IMR-90 (cell line): ENCODE measurements at regions not wholly inside any gene's neighbourhood (a gene's known extent, or its start where the extent isn't known, plus 50 kb on each side); places are given as distances from the start of the nearest gene placed in this dataset.

Experiments used
- CTCF ChIP-seq: conservative IDR thresholded peaks from 2 replicates; pipeline ENCODE4 v1.5.1; 2012; ENCODE audit warnings: mild to moderate bottlenecking, low read depth, low read length, improper control_type of control experiment
- FOS ChIP-seq: fragments of 150-350 bp; IDR thresholded peaks from 2 replicates; pipeline ENCODE4 v1.6.1; 2016; ENCODE audit warnings: low read depth, low read length
- MAFK ChIP-seq: IDR thresholded peaks from 2 replicates; pipeline ENCODE4 v1.6.1; 2012; ENCODE audit warnings: low read depth, low read length, improper control_type of control experiment
- POLR2A ChIP-seq: IDR thresholded peaks from 2 replicates; pipeline ENCODE4 v1.6.1; 2012; ENCODE audit warnings: mild to moderate bottlenecking, low read depth, low read length
- USF2 ChIP-seq: fragments of 150-350 bp; IDR thresholded peaks from 2 replicates; pipeline ENCODE4 v1.6.1; 2017; ENCODE audit warnings: mild to moderate bottlenecking, antibody characterized with exemption, low read length, low read depth

DNA sequence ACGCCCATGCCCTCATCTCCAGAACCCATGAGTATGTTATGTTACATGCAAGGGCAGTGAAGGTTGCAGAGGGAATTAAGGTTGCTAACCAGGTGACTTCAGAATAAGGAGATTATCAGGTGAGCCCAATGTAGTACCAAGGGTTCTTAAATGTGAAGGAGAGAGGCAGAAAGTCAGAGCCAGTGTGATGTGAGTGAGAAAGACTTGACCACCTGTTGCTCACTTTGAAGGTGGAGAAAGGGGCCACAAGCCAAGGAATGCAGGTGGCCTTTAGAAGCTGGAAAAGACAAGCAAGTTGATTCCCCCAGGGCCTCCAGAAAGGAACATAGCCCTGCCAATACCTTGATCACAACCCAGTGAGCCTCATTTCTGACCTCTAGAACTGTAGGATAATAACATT lies 84.7 kb upstream of the CLDN14 start:
- TF ChIP-seq FOS: no peak
- TF ChIP-seq CTCF: no peak
- TF ChIP-seq USF2: no peak
- TF ChIP-seq POLR2A: no peak
- TF ChIP-seq MAFK: no peak
